ENCODE measurements at regions not wholly inside any gene's neighbourhood (a gene's known extent, or its start where the extent isn't known, plus 50 kb on each side); places are given as distances from the start of the nearest gene placed in this dataset.

DNA sequence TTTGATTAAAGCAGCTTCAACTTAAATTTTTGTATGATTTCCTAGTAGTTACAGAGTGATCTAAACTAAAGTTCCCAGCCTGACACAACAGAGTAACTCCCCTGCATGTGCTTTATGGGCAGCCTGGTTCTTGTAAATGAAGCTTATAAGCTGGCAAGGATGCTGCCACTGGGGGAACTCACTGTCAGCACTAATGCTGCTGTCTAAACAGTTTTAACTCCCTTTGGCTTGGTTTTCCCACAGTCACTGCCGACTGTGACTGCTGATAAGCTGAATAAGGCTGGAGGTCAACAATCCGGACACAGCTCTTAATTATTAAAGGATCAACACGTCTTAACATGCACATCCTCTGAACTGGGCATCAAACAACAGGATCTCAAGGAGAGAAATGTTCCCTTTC, 130.1 kb downstream of the OTUD1 start:
- H3K4me2 ChIP-seq (ENCODE audit: low read length): no peak overlapping the region
- intact Hi-C loops (cut with micrococcal nuclease): no loop called here
- TF ChIP-seq SP1 (IDR thresholded peaks at IDR 0.05; ENCODE audit: low read depth) (no peak), CBX3 (IDR thresholded peaks at IDR 0.05; ENCODE audit: low read depth) (no peak), JUND (IDR thresholded peaks at IDR 0.05) (no peak), EGR1 (IDR thresholded peaks at IDR 0.05; ENCODE audit: low read depth) (no peak), EZH2phosphoT487 (IDR thresholded peaks at IDR 0.05; ENCODE audit: borderline replicate concordance) (no peak), YY1 (IDR thresholded peaks at IDR 0.05; ENCODE audit: extremely low read depth, insufficient replicate concordance, low read depth, low read length) (no peak), POLR2A (IDR thresholded peaks at IDR 0.05; ENCODE audit: borderline replicate concordance, extremely low read depth, insufficient read depth, insufficient read length) (no peak)
- RAD21 ChIA-PET (ENCODE audit: low non-redundant PET in 1 of 2, low total read pairs in 2 of 2, uncharacterized antibody in 2 of 2, unreplicated experiment in 2 of 2): interaction anchor here in 1 of 2 experiments (0.7 kb wide), 1 partner anchor 106 kb away, joined by 3 read pairs; no protein-coding TSS in a partner anchor
- BruUV-seq (replicated peaks): no TSS peak
- ATAC-seq: no peak
- no peak overlapping the region for H2AFZ ChIP-seq (ENCODE audit: low read depth, low read length, poor library complexity, severe bottlenecking)
- POLR2A ChIA-PET: no interaction called here
- CTCF ChIA-PET: no interaction called here
- H3K9me3 ChIP-seq (ENCODE audit: control insufficient read depth in 1 of 2, insufficient read depth in 1 of 2, low read depth in 1 of 2, low read length in 2 of 2): no peaks in the 10 kb centered on the region
- no peaks in the 10 kb centered on the region for H3K79me2 ChIP-seq (ENCODE audit: insufficient read depth, low read length)
- no peaks in the 10 kb centered on the region for H3K9me2 ChIP-seq (ENCODE audit: insufficient read depth)
- DNase-seq (ENCODE audit: low read depth, low spot score): no peak
- no peaks in the 10 kb centered on the region for H4K20me1 ChIP-seq (ENCODE audit: insufficient read depth)
- no peaks in the 10 kb centered on the region for H3K27me3 ChIP-seq (ENCODE audit: insufficient read depth, low read length)
- H3K9ac ChIP-seq (ENCODE audit: low read length): no peak overlapping the region
- no peaks in the 10 kb centered on the region for H3K4me1 ChIP-seq (ENCODE audit: control insufficient read depth in 1 of 2, insufficient read depth in 2 of 2, low read length in 2 of 2)
- no peak overlapping the region for H3K27ac ChIP-seq (ENCODE audit: low read depth, low read length)
- no peaks in the 10 kb centered on the region for H3K36me3 ChIP-seq (ENCODE audit: control insufficient read depth in 1 of 2, insufficient read depth in 2 of 2, low read length in 2 of 2)
- H3K4me3 ChIP-seq (replicated peaks in 1 of 2; ENCODE audit: low read depth in 1 of 2, low read length in 2 of 2): no peak overlapping the region

DNA sequence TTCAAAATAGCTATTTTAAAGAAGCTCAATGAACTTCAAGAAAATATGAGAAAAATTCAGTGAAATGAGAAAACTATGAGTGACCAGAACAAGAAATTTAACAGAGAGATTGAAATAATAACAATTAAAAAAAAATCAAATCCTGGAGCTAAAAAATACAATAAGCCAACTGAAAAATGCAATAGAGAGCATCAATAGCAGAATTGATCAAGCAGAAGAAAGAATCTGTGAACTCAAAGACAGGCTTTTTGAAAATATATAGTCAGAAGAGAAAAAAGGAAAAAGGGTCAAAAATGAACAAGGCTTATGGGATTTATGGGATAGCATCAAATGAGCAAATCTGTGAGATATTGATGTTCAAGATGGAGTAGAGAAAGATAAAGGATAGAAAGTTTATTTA, 133.0 kb downstream of the OTUD1 start:
- RAD21 ChIA-PET (ENCODE audit: low non-redundant PET in 1 of 2, low total read pairs in 2 of 2, uncharacterized antibody in 2 of 2, unreplicated experiment in 2 of 2): no interaction called here
- H2AFZ ChIP-seq (ENCODE audit: low read depth, low read length, poor library complexity, severe bottlenecking): no peak overlapping the region
- POLR2A ChIA-PET: no interaction called here
- TF ChIP-seq RAD21 (IDR thresholded peaks at IDR 0.05; ENCODE audit: low read depth): no peak
- no peak for TF ChIP-seq POLR2A (IDR thresholded peaks at IDR 0.05; ENCODE audit: borderline replicate concordance, extremely low read depth, insufficient read depth, insufficient read length)
- no peak for TF ChIP-seq CEBPB (IDR thresholded peaks at IDR 0.05; ENCODE audit: low read depth)
- TF ChIP-seq SIN3A (IDR thresholded peaks at IDR 0.05; ENCODE audit: low read depth): no peak
- no peak for TF ChIP-seq CBX3 (IDR thresholded peaks at IDR 0.05; ENCODE audit: low read depth)
- TF ChIP-seq FOSL1 (IDR thresholded peaks at IDR 0.05; ENCODE audit: low read depth): no peak
- TF ChIP-seq, protein P1, sequence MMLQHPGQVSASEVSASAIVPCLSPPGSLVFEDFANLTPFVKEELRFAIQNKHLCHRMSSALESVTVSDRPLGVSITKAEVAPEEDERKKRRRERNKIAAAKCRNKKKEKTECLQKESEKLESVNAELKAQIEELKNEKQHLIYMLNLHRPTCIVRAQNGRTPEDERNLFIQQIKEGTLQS (IDR thresholded peaks at IDR 0.05): no peak
- TF ChIP-seq ELF1 (IDR thresholded peaks at IDR 0.05; ENCODE audit: borderline replicate concordance, low read depth): no peak
- TF ChIP-seq SRF (IDR thresholded peaks at IDR 0.05; ENCODE audit: low read depth): no peak
- TF ChIP-seq, protein P2, sequence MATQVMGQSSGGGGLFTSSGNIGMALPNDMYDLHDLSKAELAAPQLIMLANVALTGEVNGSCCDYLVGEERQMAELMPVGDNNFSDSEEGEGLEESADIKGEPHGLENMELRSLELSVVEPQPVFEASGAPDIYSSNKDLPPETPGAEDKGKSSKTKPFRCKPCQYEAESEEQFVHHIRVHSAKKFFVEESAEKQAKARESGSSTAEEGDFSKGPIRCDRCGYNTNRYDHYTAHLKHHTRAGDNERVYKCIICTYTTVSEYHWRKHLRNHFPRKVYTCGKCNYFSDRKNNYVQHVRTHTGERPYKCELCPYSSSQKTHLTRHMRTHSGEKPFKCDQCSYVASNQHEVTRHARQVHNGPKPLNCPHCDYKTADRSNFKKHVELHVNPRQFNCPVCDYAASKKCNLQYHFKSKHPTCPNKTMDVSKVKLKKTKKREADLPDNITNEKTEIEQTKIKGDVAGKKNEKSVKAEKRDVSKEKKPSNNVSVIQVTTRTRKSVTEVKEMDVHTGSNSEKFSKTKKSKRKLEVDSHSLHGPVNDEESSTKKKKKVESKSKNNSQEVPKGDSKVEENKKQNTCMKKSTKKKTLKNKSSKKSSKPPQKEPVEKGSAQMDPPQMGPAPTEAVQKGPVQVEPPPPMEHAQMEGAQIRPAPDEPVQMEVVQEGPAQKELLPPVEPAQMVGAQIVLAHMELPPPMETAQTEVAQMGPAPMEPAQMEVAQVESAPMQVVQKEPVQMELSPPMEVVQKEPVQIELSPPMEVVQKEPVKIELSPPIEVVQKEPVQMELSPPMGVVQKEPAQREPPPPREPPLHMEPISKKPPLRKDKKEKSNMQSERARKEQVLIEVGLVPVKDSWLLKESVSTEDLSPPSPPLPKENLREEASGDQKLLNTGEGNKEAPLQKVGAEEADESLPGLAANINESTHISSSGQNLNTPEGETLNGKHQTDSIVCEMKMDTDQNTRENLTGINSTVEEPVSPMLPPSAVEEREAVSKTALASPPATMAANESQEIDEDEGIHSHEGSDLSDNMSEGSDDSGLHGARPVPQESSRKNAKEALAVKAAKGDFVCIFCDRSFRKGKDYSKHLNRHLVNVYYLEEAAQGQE (IDR thresholded peaks at IDR 0.05; ENCODE audit: low read depth): no peak
- TF ChIP-seq ZFX (IDR thresholded peaks at IDR 0.05): no peak
- TF ChIP-seq EGR1 (IDR thresholded peaks at IDR 0.05; ENCODE audit: low read depth): no peak
- TF ChIP-seq ZNF274 (IDR thresholded peaks at IDR 0.05; ENCODE audit: low read depth, low read length): no peak
- no peak for TF ChIP-seq SP1 (IDR thresholded peaks at IDR 0.05; ENCODE audit: low read depth)
- no peak for TF ChIP-seq EZH2 (IDR thresholded peaks at IDR 0.05)
- CTCF ChIA-PET: no interaction called here
- H3K4me3 ChIP-seq (replicated peaks in 1 of 2; ENCODE audit: low read depth in 1 of 2, low read length in 2 of 2): no peak overlapping the region
- no peak overlapping the region for H3K27ac ChIP-seq (ENCODE audit: low read depth, low read length)
- intact Hi-C loops (cut with micrococcal nuclease): no loop called here
- H3K9me2 ChIP-seq (ENCODE audit: insufficient read depth): no peaks in the 10 kb centered on the region
- BruUV-seq (replicated peaks): no TSS peak
- H4K20me1 ChIP-seq (ENCODE audit: insufficient read depth): no peaks in the 10 kb centered on the region
- no peak for ATAC-seq
- no peak overlapping the region for H3K9ac ChIP-seq (ENCODE audit: low read length)
- no peaks in the 10 kb centered on the region for H3K27me3 ChIP-seq (ENCODE audit: insufficient read depth, low read length)
- H3K4me2 ChIP-seq (ENCODE audit: low read length): no peak overlapping the region
- no peaks in the 10 kb centered on the region for H3K9me3 ChIP-seq (ENCODE audit: control insufficient read depth in 1 of 2, insufficient read depth in 1 of 2, low read depth in 1 of 2, low read length in 2 of 2)
- no peak for DNase-seq (ENCODE audit: low read depth, low spot score)
- H3K79me2 ChIP-seq (ENCODE audit: insufficient read depth, low read length): no peaks in the 10 kb centered on the region
- H3K4me1 ChIP-seq (ENCODE audit: control insufficient read depth in 1 of 2, insufficient read depth in 2 of 2, low read length in 2 of 2): no peaks in the 10 kb centered on the region
- no peaks in the 10 kb centered on the region for H3K36me3 ChIP-seq (ENCODE audit: control insufficient read depth in 1 of 2, insufficient read depth in 2 of 2, low read length in 2 of 2)
